Loucy (cell line): ENCODE measurements at regions not wholly inside any gene's neighbourhood (a gene's known extent, or its start where the extent isn't known, plus 50 kb on each side); places are given as distances from the start of the nearest gene placed in this dataset.

ENCODE experiments used
- H2AFZ ChIP-seq: fragments of 200-600 bp; sonication (generic); 2 replicates; pipeline ENCODE4 v1.6.0; 2016; ENCODE audit warnings: antibody characterized with exemption, mild to moderate bottlenecking, low read length, moderate library complexity
- H3F3A ChIP-seq: fragments of 200-600 bp; 2 replicates; pipeline ENCODE4 v1.6.0; 2016; ENCODE audit warnings: antibody characterized with exemption, low read depth, mild to moderate bottlenecking
- H3K27me3 ChIP-seq: fragments of 200-600 bp; sonication (generic); 2 replicates; pipeline ENCODE4 v1.6.1; 2014; ENCODE audit warnings: low read length, mild to moderate bottlenecking; ENCODE audit not compliant: insufficient read depth, poor library complexity, severe bottlenecking
- H3K36me3 ChIP-seq: fragments of 200-600 bp; sonication (generic); 2 replicates; pipeline ENCODE4 v1.6.1; 2016; ENCODE audit warnings: low read length; ENCODE audit not compliant: insufficient read depth
- H3K4me1 ChIP-seq: fragments of 200-600 bp; sonication (generic); 2 replicates; pipeline ENCODE4 v1.5.1; 2014; ENCODE audit warnings: low read length, mild to moderate bottlenecking; ENCODE audit not compliant: insufficient read depth, poor library complexity, severe bottlenecking
- H3K4me2 ChIP-seq: fragments of 200-600 bp; sonication (generic); 2 replicates; pipeline ENCODE4 v1.6.0; 2014; ENCODE audit warnings: antibody characterized with exemption, low read length, low read depth, mild to moderate bottlenecking; ENCODE audit not compliant: poor library complexity, severe bottlenecking
- H3K4me3 ChIP-seq: fragments of 200-600 bp; sonication (generic); 2 replicates; pipeline ENCODE4 v1.5.1; 2014; ENCODE audit warnings: low read length, mild to moderate bottlenecking, mixed read lengths; ENCODE audit not compliant: poor library complexity, severe bottlenecking
- H3K79me2 ChIP-seq: fragments of 200-600 bp; sonication (generic); 2 replicates; pipeline ENCODE4 v1.6.1; 2014; ENCODE audit warnings: low read length; ENCODE audit not compliant: insufficient read depth
- H3K9ac ChIP-seq: fragments of 200-600 bp; sonication (generic); 2 replicates; pipeline ENCODE4 v1.6.0; 2014; ENCODE audit warnings: mild to moderate bottlenecking, low read depth, low read length, moderate library complexity; ENCODE audit not compliant: poor library complexity, severe bottlenecking
- H3K9me2 ChIP-seq: fragments of 200-600 bp; sonication (generic); replicated peaks from 2 replicates; pipeline ENCODE4 v1.6.1; 2016; ENCODE audit warnings: low read depth, low read length, mixed read lengths
- H3K9me3 ChIP-seq: fragments of 200-600 bp; sonication (generic); 2 replicates; pipeline ENCODE4 v1.6.1; 2014; ENCODE audit warnings: mild to moderate bottlenecking, antibody characterized with exemption, low read length, low read depth; ENCODE audit not compliant: insufficient read depth
- H4K20me1 ChIP-seq: fragments of 200-600 bp; sonication (generic); 2 replicates; pipeline ENCODE4 v1.6.0; 2014; ENCODE audit warnings: antibody characterized with exemption, low read length, mild to moderate bottlenecking; ENCODE audit not compliant: insufficient read depth, poor library complexity, severe bottlenecking
- EZH2phosphoT487 ChIP-seq: fragments of 200-600 bp; IDR thresholded peaks from 2 replicates; pipeline ENCODE4 v1.6.1; 2018; ENCODE audit warnings: antibody characterized with exemption, mild to moderate bottlenecking, moderate library complexity, borderline replicate concordance
- TF ChIP-seq, protein P1 (sequence below): fragments of 200-600 bp; sonication (generic); conservative IDR thresholded peaks from 2 replicates; pipeline ENCODE4 v1.5.1; 2014; ENCODE audit warnings: mild to moderate bottlenecking, antibody characterized with exemption, low read length

DNA sequence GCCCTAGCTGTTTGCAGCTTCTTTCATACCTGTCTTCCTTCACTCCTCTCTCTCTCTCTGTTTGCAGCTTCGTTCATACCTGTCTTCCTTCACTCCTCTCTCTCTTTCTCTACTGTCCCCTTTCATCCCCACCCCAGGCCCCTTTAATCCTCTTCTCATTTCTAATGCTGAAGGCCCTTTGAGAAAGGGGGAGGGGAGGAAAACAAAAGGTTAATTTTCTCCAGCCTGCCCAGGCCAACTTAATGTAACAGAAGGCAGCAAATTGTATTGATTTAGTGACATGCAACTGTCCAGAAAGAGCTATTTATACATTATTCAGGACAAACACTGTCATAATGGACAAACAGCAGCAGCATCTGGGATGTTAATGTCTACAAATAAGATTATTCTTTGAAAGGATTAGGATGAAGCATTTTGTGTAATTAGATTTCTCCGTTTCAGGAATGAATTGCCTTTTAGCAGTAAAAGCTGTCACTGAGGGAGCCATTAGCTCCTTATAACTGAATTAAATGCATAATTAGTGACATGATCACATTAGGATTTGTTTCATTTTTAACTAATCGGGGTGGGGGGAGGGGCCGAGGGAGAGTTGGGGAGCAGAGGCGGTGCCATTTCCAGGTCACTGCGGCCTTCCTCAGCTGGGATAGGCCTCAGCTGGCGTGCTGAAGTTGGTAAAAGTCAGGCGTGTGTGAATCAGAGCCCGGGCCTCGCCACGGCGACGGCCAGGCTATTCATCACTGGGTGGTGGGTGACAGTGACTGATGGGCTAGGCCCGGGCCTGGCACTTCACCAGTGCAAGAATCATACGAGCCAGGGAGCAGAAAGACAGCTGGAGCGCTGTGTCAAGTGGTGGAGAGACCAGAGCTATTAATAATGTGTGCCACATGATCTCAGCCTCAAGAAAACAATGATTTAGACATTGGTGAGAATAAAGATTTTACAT, 174.5 kb downstream of the NKX6-1 start:
- Histone ChIP-seq H3K9me3 (no peaks in the 10 kb centered on the region), H4K20me1 (no peaks in the 10 kb centered on the region), H3K9me2 (no peaks in the 10 kb centered on the region), H3K79me2 (no peaks in the 10 kb centered on the region), H3K4me2 (no peak overlapping the region), H3K4me1 (no peaks in the 10 kb centered on the region), H3K36me3 (no peaks in the 10 kb centered on the region), H3F3A (no peaks in the 10 kb centered on the region), H3K4me3 (no peak overlapping the region), H3K9ac (no peak overlapping the region), H3K27me3 (no peaks in the 10 kb centered on the region), H2AFZ (no peak overlapping the region)
- no peak for TF ChIP-seq EZH2phosphoT487
- TF ChIP-seq, protein P1, sequence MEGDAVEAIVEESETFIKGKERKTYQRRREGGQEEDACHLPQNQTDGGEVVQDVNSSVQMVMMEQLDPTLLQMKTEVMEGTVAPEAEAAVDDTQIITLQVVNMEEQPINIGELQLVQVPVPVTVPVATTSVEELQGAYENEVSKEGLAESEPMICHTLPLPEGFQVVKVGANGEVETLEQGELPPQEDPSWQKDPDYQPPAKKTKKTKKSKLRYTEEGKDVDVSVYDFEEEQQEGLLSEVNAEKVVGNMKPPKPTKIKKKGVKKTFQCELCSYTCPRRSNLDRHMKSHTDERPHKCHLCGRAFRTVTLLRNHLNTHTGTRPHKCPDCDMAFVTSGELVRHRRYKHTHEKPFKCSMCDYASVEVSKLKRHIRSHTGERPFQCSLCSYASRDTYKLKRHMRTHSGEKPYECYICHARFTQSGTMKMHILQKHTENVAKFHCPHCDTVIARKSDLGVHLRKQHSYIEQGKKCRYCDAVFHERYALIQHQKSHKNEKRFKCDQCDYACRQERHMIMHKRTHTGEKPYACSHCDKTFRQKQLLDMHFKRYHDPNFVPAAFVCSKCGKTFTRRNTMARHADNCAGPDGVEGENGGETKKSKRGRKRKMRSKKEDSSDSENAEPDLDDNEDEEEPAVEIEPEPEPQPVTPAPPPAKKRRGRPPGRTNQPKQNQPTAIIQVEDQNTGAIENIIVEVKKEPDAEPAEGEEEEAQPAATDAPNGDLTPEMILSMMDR, result no peak

- H3K4me1 ChIP-seq, result no peaks in the 10 kb centered on the region
- no peak overlapping the region for H3K4me3 ChIP-seq
- no peaks in the 10 kb centered on the region for H4K20me1 ChIP-seq
- H3K27me3 ChIP-seq, result no peaks in the 10 kb centered on the region
- no peak for TF ChIP-seq EZH2phosphoT487
- TF ChIP-seq, protein P1, result no peak
- H3K4me2 ChIP-seq, result no peak overlapping the region
- H3K9me3 ChIP-seq, result no peaks in the 10 kb centered on the region
- no peaks in the 10 kb centered on the region for H3F3A ChIP-seq
- no peaks in the 10 kb centered on the region for H3K9me2 ChIP-seq
- no peak overlapping the region for H2AFZ ChIP-seq
- H3K79me2 ChIP-seq, result no peaks in the 10 kb centered on the region
- no peaks in the 10 kb centered on the region for H3K36me3 ChIP-seq
- H3K9ac ChIP-seq, result no peak overlapping the region
Measured at GRCh38 chr4:84319124-84319523, 180.0 kb downstream of the NKX6-1 start.

- Histone ChIP-seq H2AFZ (no peak overlapping the region), H3K4me2 (no peak overlapping the region), H3K9me3 (no peaks in the 10 kb centered on the region), H3K27me3 (no peaks in the 10 kb centered on the region), H3K9ac (no peak overlapping the region), H3K4me3 (no peak overlapping the region), H3K79me2 (no peaks in the 10 kb centered on the region), H3K36me3 (no peaks in the 10 kb centered on the region), H3K9me2 (no peaks in the 10 kb centered on the region), H3F3A (no peaks in the 10 kb centered on the region), H4K20me1 (no peaks in the 10 kb centered on the region), H3K4me1 (no peaks in the 10 kb centered on the region)
- no peak for TF ChIP-seq EZH2phosphoT487
- TF ChIP-seq, protein P1, result no peak
Measured at GRCh38 chr4:84317513-84317912, 181.6 kb downstream of the NKX6-1 start.
